Endothelial cell (in vitro differentiated cells): ENCODE measurements at regions not wholly inside any gene's neighbourhood (a gene's known extent, or its start where the extent isn't known, plus 50 kb on each side); places are given as distances from the start of the nearest gene placed in this dataset.
A peak's percentile ranks its signal among the peaks of the same experiment; 100 is the strongest.

Experiments used
- DNase-seq: peaks from one replicate; pipeline ENCODE4 v3.0.0; 2021; ENCODE audit warnings: low spot score
- H3K27ac Mint-ChIP-seq: one replicate; pipeline ENCODE4 v1.8.0; 2021; ENCODE audit warnings: mixed read lengths, inconsistent platforms; ENCODE audit not compliant: unreplicated experiment
- H3K27me3 Mint-ChIP-seq: one replicate; pipeline ENCODE4 v1.8.0; 2021; ENCODE audit warnings: mild to moderate bottlenecking, moderate library complexity, mixed read lengths, inconsistent platforms; ENCODE audit not compliant: unreplicated experiment
- H3K36me3 Mint-ChIP-seq: one replicate; pipeline ENCODE4 v1.8.0; 2021; ENCODE audit warnings: mild to moderate bottlenecking, low read depth, mixed read lengths, inconsistent platforms; ENCODE audit not compliant: unreplicated experiment
- H3K4me1 Mint-ChIP-seq: one replicate; pipeline ENCODE4 v1.8.0; 2021; ENCODE audit warnings: mild to moderate bottlenecking, mixed read lengths, inconsistent platforms; ENCODE audit not compliant: unreplicated experiment
- H3K4me3 Mint-ChIP-seq: one replicate; pipeline ENCODE4 v1.8.0; 2021; ENCODE audit warnings: mild to moderate bottlenecking, mixed read lengths, inconsistent platforms; ENCODE audit not compliant: unreplicated experiment
- H3K9me3 Mint-ChIP-seq: one replicate; pipeline ENCODE4 v1.8.0; 2021; ENCODE audit warnings: mixed read lengths, inconsistent platforms; ENCODE audit not compliant: unreplicated experiment
- CTCF ChIP-seq: fragments of 200-600 bp; sonication (generic); IDR thresholded peaks from one replicate; pipeline ENCODE4 v1.5.0; 2021; ENCODE audit warnings: antibody characterized with exemption; ENCODE audit not compliant: unreplicated experiment

- no peak for DNase-seq
- no peaks in the 10 kb centered on the region for H3K4me1 Mint-ChIP-seq
- no peak overlapping the region for H3K27ac Mint-ChIP-seq
- no peaks in the 10 kb centered on the region for H3K27me3 Mint-ChIP-seq
- no peak overlapping the region for H3K4me3 Mint-ChIP-seq
- TF ChIP-seq CTCF, result no peak
- no peaks in the 10 kb centered on the region for H3K36me3 Mint-ChIP-seq
- no peaks in the 10 kb centered on the region for H3K9me3 Mint-ChIP-seq
Observed at GRCh38 chr5:28678899-28679298, 1640.5 kb upstream of the CDH9 start.

GRCh38 chr5:28666110-28666509, 1627.7 kb upstream of the CDH9 start:
- Mint-ChIP-seq H3K4me3 (no peak overlapping the region), H3K4me1 (no peaks in the 10 kb centered on the region), H3K9me3 (no peaks in the 10 kb centered on the region), H3K36me3 (no peaks in the 10 kb centered on the region), H3K27me3 (peaks cover 5% of the 10 kb centered on the region), H3K27ac (no peak overlapping the region)
- DNase-seq, result no peak
- TF ChIP-seq CTCF, result no peak

DNA sequence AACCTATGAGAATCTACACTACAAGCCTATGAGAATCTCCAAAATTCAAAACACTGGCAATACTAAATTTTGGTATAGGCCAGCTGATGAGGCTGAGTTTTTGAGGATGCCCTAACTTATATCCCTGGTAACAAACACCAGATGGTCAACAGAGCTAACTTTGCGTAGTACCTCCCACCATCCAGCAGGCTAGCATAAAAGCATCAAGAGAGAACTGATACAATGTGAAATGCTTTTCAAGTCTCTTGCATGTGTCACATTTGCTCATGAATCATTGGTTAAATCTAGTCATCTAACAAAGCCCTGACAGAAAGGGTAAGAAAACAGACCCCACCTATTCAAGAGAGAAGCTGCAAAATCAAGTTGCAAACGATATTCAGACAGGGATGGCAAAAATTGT, 1609.7 kb upstream of the CDH9 start:
- Mint-ChIP-seq H3K9me3 (no peaks in the 10 kb centered on the region), H3K4me1 (no peaks in the 10 kb centered on the region), H3K4me3 (no peak overlapping the region), H3K27ac (no peak overlapping the region), H3K36me3 (no peaks in the 10 kb centered on the region), H3K27me3 (no peaks in the 10 kb centered on the region)
- peak; percentile 45 for TF ChIP-seq CTCF
- no peak for DNase-seq

- H3K27me3 Mint-ChIP-seq, result no peaks in the 10 kb centered on the region
- H3K4me1 Mint-ChIP-seq, result no peaks in the 10 kb centered on the region
- TF ChIP-seq CTCF, result no peak
Observed at GRCh38 chr5:28632607-28633006, 1594.2 kb upstream of the CDH9 start.

DNA sequence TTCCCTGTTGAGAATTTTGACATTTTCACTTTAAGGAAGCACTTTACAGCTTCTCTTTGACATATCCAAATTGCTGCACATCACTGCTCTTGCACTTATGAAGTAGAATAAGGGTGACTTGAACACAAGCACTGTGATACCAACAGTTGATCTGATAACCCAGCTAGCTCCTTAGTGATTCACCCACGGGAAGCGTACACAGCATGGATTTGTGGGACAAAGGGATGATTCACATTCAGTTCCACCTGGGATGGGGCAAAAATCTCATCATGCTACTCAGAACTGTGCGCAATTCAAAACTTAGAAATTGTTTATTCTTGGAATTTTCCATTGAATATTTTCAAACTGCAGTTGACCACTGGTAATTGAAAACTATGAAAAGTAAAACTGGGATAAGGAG, 1565.5 kb upstream of the CDH9 start:
- Mint-ChIP-seq H3K4me3 (no peak overlapping the region), H3K36me3 (no peaks in the 10 kb centered on the region), H3K4me1 (no peaks in the 10 kb centered on the region), H3K27ac (no peak overlapping the region), H3K9me3 (no peaks in the 10 kb centered on the region), H3K27me3 (no peaks in the 10 kb centered on the region)
- no peak for DNase-seq
- no peak for TF ChIP-seq CTCF

More at GRCh38 chr5:28632607-28633006, 1594.2 kb upstream of the CDH9 start:
- no peak for DNase-seq
- H3K27ac Mint-ChIP-seq, result no peak overlapping the region
- H3K36me3 Mint-ChIP-seq, result no peaks in the 10 kb centered on the region
- H3K9me3 Mint-ChIP-seq, result no peaks in the 10 kb centered on the region
- H3K4me3 Mint-ChIP-seq, result no peak overlapping the region
